ENCODE measurements at regions not wholly inside any gene's neighbourhood (a gene's known extent, or its start where the extent isn't known, plus 50 kb on each side); places are given as distances from the start of the nearest gene placed in this dataset.

- H3K27ac Mint-ChIP-seq: 0 out of 2 replicates have a peak overlapping the region, but pooled peaks have one; percentile 11
These were observed 179.7 kb upstream of the MYLIP start for GRCh38 chr6:15948930-15949900.

More at GRCh38 chr6:15948930-15949900, 179.7 kb upstream of the MYLIP start:
- no peak overlapping the region for H3K4me3 Mint-ChIP-seq
- no peak overlapping the region for H3K27ac ChIP-seq (ENCODE audit: low read depth)
- peak overlapping the region; percentile 34; the same call in 1 of the 2 replicates for H3K4me2 ChIP-seq
- H3K27me3 ChIP-seq (ENCODE audit: insufficient read depth): no peaks in the 10 kb centered on the region
- peaks cover 15% of the 10 kb centered on the region for H3K9me2 ChIP-seq (ENCODE audit: insufficient read depth)
- peak overlapping the region; percentile 45; the same call in 1 of the 2 replicates for H2AFZ ChIP-seq
- no peaks in the 10 kb centered on the region for H3F3A ChIP-seq (replicated peaks; ENCODE audit: low read depth)
- TF ChIP-seq ZNF462 (CRISPR knock-in tag; IDR thresholded peaks at IDR 0.05) (no peak), EZH2 (IDR thresholded peaks at IDR 0.05; ENCODE audit: low read depth, unreplicated experiment) (no peak), CTCF (conservative IDR thresholded peaks at IDR 0.05; ENCODE audit: low read depth in 2 of 2) (no peak), JUNB (IDR thresholded peaks at IDR 0.05; ENCODE audit: unreplicated experiment) (no peak), CREB1 (CRISPR knock-in tag; IDR thresholded peaks at IDR 0.05; ENCODE audit: low read depth) (no peak), NANOG (IDR thresholded peaks at IDR 0.05; ENCODE audit: borderline replicate concordance) (no peak), ZNF331 (CRISPR knock-in tag; IDR thresholded peaks at IDR 0.05; ENCODE audit: low read depth) (no peak), STAT1 (IDR thresholded peaks at IDR 0.05; ENCODE audit: unreplicated experiment) (no peak), POLR2AphosphoS5 (IDR thresholded peaks at IDR 0.05; ENCODE audit: low read depth) (no peak), EZH2phosphoT487 (IDR thresholded peaks at IDR 0.05; ENCODE audit: unreplicated experiment) (no peak)
- TF ChIP-seq, protein P1, sequence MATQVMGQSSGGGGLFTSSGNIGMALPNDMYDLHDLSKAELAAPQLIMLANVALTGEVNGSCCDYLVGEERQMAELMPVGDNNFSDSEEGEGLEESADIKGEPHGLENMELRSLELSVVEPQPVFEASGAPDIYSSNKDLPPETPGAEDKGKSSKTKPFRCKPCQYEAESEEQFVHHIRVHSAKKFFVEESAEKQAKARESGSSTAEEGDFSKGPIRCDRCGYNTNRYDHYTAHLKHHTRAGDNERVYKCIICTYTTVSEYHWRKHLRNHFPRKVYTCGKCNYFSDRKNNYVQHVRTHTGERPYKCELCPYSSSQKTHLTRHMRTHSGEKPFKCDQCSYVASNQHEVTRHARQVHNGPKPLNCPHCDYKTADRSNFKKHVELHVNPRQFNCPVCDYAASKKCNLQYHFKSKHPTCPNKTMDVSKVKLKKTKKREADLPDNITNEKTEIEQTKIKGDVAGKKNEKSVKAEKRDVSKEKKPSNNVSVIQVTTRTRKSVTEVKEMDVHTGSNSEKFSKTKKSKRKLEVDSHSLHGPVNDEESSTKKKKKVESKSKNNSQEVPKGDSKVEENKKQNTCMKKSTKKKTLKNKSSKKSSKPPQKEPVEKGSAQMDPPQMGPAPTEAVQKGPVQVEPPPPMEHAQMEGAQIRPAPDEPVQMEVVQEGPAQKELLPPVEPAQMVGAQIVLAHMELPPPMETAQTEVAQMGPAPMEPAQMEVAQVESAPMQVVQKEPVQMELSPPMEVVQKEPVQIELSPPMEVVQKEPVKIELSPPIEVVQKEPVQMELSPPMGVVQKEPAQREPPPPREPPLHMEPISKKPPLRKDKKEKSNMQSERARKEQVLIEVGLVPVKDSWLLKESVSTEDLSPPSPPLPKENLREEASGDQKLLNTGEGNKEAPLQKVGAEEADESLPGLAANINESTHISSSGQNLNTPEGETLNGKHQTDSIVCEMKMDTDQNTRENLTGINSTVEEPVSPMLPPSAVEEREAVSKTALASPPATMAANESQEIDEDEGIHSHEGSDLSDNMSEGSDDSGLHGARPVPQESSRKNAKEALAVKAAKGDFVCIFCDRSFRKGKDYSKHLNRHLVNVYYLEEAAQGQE (IDR thresholded peaks at IDR 0.05; ENCODE audit: unreplicated experiment): no peak
- TF ChIP-seq, protein P2, sequence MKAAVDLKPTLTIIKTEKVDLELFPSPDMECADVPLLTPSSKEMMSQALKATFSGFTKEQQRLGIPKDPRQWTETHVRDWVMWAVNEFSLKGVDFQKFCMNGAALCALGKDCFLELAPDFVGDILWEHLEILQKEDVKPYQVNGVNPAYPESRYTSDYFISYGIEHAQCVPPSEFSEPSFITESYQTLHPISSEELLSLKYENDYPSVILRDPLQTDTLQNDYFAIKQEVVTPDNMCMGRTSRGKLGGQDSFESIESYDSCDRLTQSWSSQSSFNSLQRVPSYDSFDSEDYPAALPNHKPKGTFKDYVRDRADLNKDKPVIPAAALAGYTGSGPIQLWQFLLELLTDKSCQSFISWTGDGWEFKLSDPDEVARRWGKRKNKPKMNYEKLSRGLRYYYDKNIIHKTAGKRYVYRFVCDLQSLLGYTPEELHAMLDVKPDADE (IDR thresholded peaks at IDR 0.05): no peak
- H3K4me1 Mint-ChIP-seq: peaks cover 38% of the 10 kb centered on the region
- H3K27me3 Mint-ChIP-seq (ENCODE audit: insufficient read depth, low read depth, poor library complexity): no peaks in the 10 kb centered on the region
- no peaks in the 10 kb centered on the region for H3K36me3 Mint-ChIP-seq (ENCODE audit: low read depth)
- peak; percentile 84 for ATAC-seq
- no peak overlapping the region for H3K4me3 ChIP-seq
- H3K36me3 ChIP-seq (ENCODE audit: insufficient read depth): no peaks in the 10 kb centered on the region
- DNase-seq (ENCODE audit: low spot score): peak; percentile 28
- no peaks in the 10 kb centered on the region for H4K20me1 ChIP-seq (replicated peaks; ENCODE audit: insufficient read depth)
- no peaks in the 10 kb centered on the region for H3K79me2 ChIP-seq (replicated peaks; ENCODE audit: insufficient read depth)
- no peaks in the 10 kb centered on the region for H3K9me3 Mint-ChIP-seq
- H3K4me1 ChIP-seq (ENCODE audit: insufficient read depth): peaks cover 28% of the 10 kb centered on the region
